ENCODE measurements at regions not wholly inside any gene's neighbourhood (a gene's known extent, or its start where the extent isn't known, plus 50 kb on each side); places are given as distances from the start of the nearest gene placed in this dataset.
"Not testable (repeated sequence)": the region's sequence is repeated elsewhere in the genome, so short reads cannot be mapped to it uniquely, and the experiment has no call there.

DNA sequence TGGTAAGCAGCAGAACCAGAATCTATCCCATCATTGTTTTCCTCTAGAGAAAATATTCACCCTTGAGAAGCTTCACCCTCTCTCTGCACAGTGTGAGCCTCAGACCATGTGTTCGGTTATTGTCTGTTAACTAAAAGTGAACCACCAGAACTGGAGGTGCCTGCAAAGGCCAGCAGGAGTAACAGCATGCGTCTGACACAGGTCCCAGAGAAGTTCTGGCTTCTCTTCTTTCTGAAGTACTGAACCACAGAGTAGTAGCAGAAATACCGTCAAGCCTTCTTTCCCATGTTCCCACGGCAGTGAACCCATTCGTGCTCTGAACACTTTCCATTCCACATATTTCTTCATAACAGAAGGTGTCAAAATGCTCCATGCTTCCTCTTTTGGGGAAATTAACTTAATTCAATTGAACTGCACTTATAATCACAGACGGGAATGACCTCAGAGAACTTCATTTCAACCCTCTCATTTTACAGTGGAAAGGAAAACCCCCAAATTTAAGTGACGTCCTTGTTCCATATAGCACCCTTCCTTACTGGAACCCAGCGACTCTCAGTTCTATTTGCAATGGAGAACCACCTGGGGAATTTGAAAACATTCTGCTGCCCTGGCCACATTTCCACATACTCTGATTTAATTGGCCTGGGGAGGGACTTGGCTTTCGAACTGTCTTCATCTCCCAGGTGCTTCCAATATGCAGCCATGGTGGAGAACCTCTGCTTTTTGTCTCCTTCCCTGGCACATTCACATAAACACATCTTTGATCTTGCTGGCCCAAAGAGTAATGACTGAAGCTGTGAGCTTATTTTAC lies 519.1 kb downstream of the RNF144A start:
- no peak for DNase-seq

DNA sequence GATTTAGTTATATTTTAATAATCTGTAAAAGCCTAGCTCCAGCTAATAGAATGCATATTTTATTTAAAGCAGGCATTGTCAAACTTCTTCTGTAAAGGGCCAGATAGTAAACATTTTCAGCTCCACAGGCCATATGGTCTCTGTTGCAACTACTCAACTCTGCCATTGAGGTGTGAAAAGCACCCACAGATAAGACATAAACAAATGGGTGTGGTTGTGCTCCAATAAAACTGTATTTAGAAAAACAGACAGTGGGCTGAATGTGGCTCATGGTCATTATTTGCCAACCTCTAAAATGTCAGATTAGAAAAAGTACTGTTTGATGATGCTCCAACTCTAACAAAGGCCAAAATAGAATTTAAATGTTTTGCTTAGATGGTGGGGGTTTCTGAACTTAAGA lies 519.9 kb downstream of the RNF144A start:
- DNase-seq, result no peak

DNA sequence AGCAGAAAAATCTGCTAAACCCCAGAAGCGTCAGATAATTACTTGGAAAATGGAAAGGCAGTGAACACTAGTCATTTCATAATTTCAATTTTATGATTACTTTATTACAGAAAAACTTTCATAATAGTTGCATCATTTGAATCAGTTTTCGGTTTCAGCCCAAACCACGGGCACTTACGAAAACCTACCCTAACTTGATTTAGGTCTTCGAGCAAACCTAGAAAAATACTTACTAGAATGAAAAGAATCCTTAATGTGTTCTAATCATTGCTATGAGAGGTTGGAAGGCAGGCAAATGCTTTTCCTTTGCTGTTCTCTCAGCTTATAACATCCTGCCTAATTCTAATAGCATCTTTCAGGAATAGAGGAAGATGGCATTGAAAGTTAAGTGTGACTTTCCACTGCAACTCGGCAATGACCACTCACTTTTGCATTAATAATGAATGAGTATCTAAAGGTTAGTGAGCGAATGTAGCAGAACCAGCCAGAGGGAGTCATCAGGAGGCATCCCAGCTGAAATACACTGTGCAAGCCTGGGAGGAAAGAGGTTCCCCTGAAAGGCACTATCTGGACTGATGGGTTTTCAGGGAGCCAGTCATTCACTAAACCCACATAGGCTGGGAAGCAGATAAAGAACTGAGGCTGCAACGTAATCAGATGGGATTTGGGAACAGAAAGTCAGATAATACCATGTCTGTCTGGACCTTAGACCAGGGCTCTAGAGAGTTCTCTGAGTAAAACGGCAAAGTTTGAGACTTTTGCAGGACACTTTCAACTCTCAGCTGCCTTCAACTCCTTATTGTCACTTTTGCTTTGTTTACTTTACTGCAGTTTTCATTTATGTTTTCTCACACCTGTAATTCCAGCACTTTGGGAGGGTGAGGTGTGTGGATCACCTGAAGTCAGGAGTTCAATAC lies 520.8 kb downstream of the RNF144A start:
- DNase-seq, result no peak

DNA sequence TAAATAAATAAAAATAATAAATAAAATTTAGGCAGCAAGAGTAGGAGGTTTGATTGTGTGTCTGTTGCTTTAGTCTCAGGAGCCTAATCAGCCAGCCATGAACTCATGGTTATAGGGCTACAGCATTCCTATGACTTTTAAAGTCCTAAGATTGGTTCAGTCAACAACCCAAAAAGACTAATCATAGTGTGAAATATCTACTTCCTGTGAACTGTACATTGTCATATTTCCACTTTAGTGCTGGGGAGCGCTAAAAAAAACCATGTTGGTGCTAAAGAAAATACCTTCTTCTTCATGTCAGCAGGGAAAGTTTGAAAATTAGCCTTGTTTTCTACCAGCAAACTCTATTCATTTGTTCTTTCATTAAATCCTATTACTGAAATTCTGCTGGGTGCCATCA lies 521.6 kb downstream of the RNF144A start:
- DNase-seq, result no peak

DNA sequence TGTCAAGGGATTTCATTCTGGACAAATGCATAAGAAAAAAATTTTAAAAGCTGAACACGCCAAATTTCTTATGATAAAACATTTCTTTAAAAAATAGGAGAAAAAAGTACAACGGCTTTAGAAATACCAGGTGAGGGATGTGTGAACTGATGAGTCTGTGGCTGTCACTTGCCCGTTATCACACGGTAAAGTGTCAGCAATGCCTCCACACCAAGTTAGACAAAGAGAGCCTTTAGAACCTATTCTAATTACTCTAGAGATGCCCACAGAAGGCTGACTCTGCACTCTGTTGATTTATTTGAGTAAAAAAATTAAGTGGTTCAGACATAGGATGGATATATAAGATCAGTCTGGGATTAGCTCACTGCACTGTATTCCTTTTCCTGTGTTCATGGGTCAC lies 523.8 kb downstream of the RNF144A start:
- no peak for DNase-seq

DNA sequence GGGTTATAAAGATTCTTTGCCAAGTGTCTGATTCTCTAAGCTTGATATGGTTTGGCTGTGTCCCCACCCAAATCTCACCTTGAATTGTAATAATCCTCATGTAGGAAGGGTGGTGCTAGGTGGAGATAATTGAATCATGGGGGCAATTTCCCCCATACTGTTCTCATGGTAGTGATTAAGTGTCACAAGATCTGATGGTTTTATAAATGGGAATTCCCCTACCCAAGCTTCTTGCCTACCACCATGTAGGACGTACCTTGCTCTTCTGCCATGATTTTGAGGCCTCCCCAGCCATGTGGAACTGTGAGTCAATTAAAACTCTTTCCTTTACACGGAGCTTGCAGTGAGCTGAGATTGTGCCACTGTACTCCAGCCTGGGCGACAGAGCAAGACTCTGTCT lies 524.6 kb downstream of the RNF144A start:
- DNase-seq, result not testable (repeated sequence)

DNA sequence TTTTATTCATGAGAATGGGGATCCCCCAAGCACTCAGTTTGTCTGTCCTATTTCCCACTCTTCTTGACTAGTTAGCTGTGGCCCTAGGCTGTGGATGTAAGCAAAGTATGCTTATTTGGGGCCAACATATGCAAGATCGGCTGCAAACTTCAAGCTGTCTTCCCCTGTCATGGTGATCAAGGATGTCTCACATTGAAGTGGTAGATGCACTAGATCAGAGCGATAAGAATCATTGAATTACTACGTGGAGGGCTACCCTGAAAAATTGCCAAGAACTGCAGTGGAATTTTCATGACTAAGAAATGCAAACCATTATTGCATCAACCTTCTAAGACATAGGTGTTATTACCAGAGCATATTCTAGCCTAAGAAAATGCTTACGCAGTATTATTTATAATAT lies 527.4 kb downstream of the RNF144A start:
- DNase-seq, result no peak

DNA sequence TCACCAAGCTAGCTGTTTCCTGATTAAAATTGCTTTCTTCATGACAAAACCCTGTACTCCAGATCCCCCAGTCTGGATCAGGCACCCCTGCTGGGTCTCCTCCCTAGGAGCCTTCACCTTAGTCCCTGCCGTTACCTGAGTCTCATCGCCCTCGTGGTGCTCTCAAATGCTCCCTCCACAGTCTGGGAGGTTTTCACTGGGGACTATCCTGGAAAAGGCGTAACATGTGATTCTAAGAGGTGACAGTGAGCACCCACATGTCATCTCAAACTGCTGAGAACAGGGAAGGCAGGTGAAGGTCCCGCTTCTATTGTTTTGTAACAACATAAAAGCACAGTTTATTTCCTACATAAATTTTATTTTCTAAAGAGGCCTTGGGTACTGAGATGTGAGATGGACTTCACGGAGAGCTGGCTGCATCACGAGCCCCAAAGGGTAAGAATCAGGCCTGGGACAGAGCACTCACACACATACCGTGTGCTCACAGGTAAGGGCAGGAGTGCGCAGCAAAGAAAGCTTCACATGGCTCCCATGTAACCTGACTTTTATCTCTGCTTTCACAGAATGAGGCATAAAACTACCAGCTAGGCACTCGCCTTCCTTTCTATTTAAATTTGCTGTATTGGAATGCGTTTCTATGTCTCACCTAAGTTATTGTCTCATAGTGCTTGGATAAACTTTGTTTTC lies 531.5 kb downstream of the RNF144A start:
- no peak for DNase-seq

DNA sequence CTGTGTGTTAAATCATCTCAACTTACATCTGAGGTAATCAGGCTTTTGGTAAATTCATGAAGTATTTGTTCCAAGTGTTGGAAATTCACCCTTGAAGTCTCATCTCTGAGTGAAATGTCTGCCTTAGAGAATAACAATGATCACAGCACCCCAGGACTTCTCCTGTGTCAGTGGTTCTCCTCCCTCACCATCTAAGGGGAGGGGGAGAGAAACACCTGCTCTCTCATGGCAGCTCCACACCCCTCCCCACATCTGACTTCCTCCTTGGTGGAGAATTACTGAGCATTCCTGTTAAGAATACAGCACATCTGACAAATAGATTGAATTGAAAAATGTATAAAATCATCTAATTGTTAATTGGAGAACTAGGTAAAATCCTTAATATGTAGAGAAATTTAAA lies 532.1 kb downstream of the RNF144A start:
- DNase-seq, result no peak

DNA sequence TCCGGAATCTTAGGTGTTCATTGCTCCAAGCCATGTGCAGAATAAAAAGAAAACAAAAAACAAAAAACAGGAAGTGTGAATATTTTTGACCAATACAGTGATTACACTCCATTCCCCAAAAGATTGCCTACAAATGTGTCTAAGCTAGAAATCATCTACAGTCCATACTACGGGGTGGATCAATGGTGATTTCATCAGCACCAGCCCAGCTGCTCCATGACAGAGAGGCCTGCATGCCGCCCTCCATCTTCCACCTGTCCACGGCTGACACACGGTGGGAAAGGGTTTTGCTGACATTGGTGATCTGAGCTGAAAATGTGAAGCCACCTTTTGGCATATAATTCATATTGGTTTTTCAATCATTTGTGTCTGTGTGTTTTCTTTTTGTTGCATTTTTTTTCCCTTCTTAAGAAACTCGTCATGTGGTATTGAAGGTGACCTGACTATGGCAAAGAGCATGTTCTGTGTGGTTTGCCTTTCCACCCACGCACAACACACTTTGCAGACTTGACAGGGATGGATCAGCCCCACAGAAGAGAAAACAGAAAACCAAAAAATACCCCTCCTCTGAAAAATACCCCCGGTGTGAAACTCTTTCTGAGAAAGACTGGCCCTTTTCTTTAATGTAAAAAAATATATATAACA lies 533.1 kb downstream of the RNF144A start:
- DNase-seq, result no peak

DNA sequence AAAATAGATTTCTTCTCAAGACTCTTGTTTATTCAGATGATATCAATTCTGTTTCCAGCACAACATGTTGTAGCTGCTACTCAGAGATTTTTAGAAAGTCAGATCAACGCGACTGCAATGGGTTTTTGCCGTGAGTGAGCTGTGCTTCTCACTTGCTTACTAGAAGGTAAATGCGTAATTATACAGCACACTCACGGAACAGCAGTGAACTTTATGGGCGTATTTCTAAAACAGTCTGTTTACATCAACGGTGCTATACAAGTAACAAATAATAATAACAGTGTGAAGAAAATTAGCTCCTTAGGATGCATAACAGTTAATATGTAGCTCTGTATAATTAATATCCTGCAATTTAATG lies 533.6 kb downstream of the RNF144A start:
- DNase-seq, result no peak

DNA sequence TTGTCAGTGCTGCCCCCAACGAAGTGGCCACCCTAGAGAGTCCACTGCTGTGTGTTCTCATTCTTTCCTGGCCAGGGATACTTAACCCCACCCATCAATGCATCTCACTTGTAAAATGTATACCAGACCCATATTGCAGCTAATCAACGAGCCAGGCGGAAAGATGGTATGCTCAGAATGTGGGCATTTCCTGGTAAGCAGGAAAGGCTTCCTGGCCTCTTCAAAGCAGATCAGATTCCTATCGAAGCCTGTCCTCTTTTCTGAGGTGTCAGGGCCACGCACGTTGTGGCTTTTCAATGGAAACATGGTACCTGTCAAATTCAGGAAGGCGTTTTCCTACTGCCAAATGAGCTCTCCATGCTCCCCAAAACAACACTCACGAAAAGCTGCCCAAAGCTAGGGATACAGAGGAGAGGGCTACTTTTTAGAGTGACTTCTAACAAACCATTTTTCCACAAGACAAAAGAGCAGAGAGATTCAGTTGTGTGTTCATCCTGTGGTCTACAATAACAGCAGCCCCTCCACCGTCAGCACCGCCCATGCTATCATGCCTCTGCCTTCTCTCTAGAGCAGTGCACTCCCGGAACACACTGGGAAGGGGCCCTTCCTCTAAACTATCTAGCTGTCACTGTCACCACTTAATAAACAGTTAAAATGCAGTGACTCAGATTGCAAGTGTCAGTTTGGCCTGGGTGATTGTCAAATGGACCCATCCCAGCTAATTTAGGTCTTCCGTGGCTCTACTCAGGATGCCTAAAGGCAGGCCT lies 535.1 kb downstream of the RNF144A start:
- DNase-seq, result no peak

DNA sequence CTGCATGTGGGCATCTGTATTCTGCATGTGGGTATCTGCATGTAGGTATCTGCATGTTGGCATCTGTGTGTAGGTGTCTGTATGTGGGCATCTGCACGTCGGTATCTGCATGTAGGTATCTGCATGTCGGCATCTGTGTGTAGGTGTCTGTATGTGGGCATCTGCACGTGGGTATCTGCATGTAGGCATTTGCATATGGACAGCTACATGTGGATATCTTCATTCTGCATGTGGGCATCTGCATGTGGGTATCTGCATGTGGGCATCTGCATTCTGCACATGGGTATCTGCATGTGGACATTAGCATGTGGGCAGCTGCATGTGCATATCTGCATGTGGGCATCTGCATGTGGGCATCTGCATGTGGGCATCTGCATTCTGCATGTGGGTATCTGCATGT lies 537.4 kb downstream of the RNF144A start:
- DNase-seq, result no peak

DNA sequence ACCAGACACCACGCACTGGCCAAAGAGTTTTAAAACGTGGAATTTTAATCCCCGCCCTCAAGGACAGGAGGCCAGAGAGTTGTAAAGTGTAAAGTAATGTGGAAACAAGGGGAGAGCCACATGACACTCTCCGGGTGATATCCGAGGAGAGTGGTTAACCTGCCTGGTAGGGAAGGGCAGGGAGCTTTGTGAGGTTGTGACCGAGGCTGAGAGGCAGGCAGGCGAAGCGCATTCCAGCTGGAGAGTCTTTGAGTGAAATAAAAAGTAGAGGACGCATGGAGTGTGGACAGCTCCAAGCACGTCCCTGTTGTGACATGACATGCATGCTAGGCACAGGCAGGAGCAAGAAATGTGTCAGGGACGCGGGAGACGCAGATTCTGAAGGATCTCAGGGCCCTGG lies 539.5 kb downstream of the RNF144A start:
- DNase-seq, result no peak

DNA sequence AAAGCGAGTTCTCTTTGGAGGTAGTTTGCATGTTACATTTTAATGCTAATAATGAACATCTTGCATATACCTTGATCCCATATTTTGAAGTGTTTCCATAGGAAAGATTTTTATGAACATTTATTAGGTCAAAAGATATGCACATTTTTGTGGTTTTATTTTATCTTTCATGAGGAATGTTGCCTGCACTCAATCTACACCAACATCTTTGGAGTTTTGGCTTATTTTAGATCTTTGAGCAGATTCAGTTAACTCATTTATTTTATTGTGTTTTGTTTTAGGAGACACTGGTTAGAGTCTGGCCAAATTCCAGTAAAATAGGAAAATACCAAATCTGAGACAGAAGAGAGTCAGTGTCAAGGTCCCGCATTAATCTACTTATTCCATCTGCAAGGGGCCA lies 540.9 kb downstream of the RNF144A start:
- no peak for DNase-seq

DNA sequence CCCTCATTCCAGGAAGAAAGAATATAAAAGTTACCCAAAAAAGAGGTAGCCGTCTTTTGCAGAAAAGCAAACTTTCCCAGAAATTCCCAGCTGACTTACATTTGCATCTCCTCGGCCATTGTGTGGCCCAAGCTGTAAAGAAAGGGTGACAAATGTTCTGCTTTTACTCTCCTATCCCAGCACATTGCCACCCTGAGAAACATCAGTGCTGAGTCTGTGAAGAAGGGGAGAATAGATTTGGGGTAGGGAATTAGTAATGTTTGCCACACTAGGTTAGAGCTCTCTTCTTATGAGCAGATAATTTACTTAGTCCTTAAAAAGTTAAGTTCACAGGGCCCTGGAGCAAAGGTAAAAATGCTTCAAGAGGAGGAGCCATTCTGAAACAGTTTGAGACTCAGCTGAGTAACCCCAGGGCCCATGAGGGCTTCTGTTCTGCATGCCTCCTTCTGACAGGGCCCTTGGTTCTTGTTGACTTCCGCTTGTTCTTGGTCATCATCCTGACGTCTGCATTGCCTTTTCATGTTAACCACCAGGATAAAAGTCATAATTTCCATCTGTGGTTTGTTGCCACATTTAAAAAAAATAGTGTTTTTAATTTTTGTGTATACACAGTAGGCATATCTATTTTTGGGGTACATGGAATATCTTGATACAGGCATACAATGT lies 550.7 kb downstream of the RNF144A start:
- no peak for DNase-seq

DNA sequence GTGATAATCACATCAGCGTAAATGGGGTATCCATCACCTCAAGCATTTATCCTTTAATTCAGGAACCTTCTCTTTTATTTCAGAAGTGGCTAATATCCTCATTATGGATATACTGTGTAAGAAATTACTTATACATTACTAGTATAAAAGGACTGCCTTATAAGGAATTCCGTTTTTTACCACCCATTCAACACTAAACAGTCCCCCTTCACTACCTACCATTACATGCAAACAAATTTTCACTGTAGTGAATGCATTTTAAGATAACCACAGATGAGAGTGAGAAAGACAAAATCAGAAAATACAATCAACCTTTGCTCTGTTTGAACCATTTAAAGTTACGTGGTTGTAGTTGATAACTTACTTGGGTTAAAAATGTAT lies 551.2 kb downstream of the RNF144A start:
- DNase-seq, result no peak

DNA sequence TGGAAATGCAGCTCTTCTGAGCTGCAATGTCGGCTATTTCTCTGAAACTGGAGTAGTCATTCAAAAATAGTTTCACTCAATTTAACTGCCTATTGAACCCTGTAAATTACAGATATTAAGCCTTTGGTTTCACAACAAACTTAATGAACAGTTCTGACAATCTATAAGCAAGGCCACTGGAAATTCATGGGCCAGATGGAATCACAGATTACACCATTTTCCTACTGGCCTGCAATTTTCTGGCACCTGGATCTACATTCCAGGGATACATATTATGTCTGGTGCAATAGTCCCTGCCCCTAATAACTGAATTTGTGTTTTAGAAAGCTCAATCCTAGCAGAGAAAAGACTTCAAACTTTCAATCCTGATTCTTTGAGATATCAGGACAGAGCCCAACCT lies 551.7 kb downstream of the RNF144A start:
- DNase-seq, result no peak

DNA sequence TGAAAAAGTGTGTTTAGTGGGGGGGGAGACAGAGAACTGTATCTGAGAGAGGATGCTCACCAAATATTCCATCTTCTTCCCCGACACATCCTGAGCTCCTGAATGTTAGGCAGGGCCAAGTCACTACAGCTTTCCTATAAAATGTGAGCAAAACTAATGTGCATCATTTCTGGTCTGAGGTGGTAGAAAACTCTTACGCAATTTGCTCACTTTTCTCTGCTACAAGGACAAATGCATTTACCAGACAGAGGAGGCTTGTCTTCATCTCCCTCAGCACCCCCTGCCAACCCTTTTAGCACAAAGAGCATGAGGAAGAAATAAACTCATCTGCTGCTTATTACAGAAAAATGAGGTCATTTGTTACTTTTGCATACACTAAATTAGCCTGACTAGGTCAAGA lies 554.0 kb downstream of the RNF144A start:
- no peak for DNase-seq

DNA sequence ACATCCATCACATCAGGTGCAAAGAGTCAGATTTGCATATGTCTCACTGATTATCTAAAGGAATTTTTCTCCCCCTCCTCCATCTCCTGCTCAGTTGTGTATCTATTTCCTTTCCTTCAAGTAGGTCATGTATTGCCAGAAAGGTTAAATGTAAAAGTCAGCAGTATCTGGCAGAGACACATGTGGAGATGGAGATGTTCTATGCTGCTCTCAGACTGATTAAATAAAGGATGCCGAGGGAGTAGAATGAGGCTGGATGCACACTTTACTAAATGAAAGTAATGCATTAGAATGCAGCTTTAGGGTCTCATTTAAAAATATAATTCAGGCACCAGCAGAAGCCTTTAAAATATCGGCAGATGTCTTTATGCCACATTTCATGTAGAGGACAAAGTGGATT lies 555.3 kb downstream of the RNF144A start:
- DNase-seq, result no peak

DNA sequence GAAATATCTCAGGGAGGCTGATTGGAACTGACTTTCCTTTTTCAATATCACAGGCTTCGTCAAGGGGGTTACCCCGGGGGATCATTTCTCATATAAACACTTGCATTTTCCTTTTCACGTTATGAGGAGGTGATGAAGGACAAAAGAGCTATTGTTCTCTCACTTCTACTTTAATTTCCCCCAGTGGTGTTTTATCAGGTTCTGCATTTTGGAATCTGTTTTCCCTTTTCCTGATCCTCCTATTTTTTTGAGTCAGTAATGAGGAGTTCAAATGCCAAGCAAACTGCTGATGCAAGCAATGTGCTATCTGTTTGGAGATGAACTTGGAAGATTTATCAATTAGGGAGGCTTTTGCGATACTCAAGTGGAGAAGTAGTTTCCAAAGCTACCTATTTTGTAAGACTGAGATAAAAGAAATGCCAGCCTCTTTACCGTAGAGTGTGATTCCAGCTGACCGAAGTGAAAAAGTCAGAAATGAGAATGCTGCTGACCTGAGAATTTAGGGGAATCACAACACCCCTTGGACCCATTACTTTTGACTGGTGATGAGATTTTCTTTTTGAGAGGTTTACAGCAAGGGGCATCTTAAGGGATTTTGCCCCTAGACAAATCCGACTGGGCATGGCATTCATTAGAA lies 556.0 kb downstream of the RNF144A start:
- no peak for DNase-seq
